ENCODE measurements at regions not wholly inside any gene's neighbourhood (a gene's known extent, or its start where the extent isn't known, plus 50 kb on each side); places are given as distances from the start of the nearest gene placed in this dataset.
A peak's percentile ranks its signal among the peaks of the same experiment; 100 is the strongest.

DNA sequence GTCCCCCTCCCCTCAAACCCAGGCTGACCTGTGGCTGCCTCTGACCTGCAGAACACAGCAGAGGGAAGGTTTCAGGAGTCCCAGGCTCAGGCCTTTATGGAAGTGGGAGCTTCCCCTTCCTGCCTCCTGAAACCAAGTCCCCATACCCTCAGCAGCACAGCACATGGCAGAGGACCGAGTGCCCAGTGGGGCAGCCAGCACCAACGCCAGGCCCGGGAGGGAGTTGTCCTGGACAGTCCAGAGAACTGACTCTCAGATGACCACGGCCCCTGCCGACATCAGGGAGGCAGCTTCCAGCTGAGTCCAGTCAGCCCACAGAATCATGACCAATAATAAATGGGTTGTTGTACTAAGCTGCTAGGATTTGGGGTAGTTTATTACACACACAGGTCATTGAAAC lies 79.6 kb upstream of the ERG start:
- Histone ChIP-seq H3K9ac (no peak overlapping the region), H3K9me3 (ENCODE audit: low read depth) (no peaks in the 10 kb centered on the region), H3K4me1 (ENCODE audit: insufficient read depth) (no peaks in the 10 kb centered on the region), H3K4me3 (no peak overlapping the region), H3K36me3 (ENCODE audit: low read depth) (no peaks in the 10 kb centered on the region), H3K79me2 (ENCODE audit: insufficient read depth) (no peaks in the 10 kb centered on the region), H4K20me1 (ENCODE audit: insufficient read depth) (no peaks in the 10 kb centered on the region), H3K9me2 (ENCODE audit: insufficient read depth) (no peaks in the 10 kb centered on the region), H3K27me3 (replicated peaks; ENCODE audit: insufficient read depth) (no peaks in the 10 kb centered on the region), H3K4me2 (ENCODE audit: unreplicated experiment) (no peak overlapping the region), H2AFZ (no peak overlapping the region), H3K27ac (no peak overlapping the region), H3F3A (ENCODE audit: insufficient read depth) (no peaks in the 10 kb centered on the region)
- no peak for TF ChIP-seq EZH2 (IDR thresholded peaks at IDR 0.05; ENCODE audit: insufficient read depth, poor library complexity, severe bottlenecking)
- no peak for TF ChIP-seq EZH2phosphoT487 (IDR thresholded peaks at IDR 0.05; ENCODE audit: insufficient read depth, low read depth)
- in situ Hi-C loops (cut with MboI) = no loop called here
- WGBS, 2 experiments (ENCODE audit: low coverage in 1 of 2, low lambda C conversion rate in 2 of 2, missing lambda C conversion rate in 2 of 2) = 87 to 97% methylated on average over 5 of the region's 5 CpGs
- no peak for DNase-seq

- Histone ChIP-seq H3K27me3 (replicated peaks; ENCODE audit: insufficient read depth) (peaks cover 18% of the 10 kb centered on the region; the same call in 1 of the 2 replicates), H3K36me3 (ENCODE audit: low read depth) (no peaks in the 10 kb centered on the region), H3K79me2 (ENCODE audit: insufficient read depth) (no peaks in the 10 kb centered on the region), H3K4me1 (ENCODE audit: insufficient read depth) (peaks cover 5% of the 10 kb centered on the region; the same call in 1 of the 2 replicates), H3K4me2 (ENCODE audit: unreplicated experiment) (no peak overlapping the region), H3K9me3 (ENCODE audit: low read depth) (no peaks in the 10 kb centered on the region), H3K9ac (no peak overlapping the region), H3K9me2 (ENCODE audit: insufficient read depth) (no peaks in the 10 kb centered on the region), H3K27ac (no peak overlapping the region), H4K20me1 (ENCODE audit: insufficient read depth) (no peaks in the 10 kb centered on the region), H3F3A (ENCODE audit: insufficient read depth) (no peaks in the 10 kb centered on the region), H3K4me3 (no peak overlapping the region), H2AFZ (no peak overlapping the region)
- no peak for DNase-seq
- in situ Hi-C loops (cut with MboI) = no loop called here
- WGBS, 2 experiments (ENCODE audit: low coverage in 1 of 2, low lambda C conversion rate in 2 of 2, missing lambda C conversion rate in 2 of 2) = 56 to 70% methylated on average over 2 of the region's 2 CpGs
- TF ChIP-seq EZH2 (IDR thresholded peaks at IDR 0.05; ENCODE audit: insufficient read depth, poor library complexity, severe bottlenecking) (no peak), EZH2phosphoT487 (IDR thresholded peaks at IDR 0.05; ENCODE audit: insufficient read depth, low read depth) (no peak)
Observed at GRCh38 chr21:38590449-38591217, 92.4 kb upstream of the ERG start.

- Histone ChIP-seq H3K9me2 (ENCODE audit: insufficient read depth) (no peaks in the 10 kb centered on the region), H3K4me3 (no peak overlapping the region), H3K27me3 (replicated peaks; ENCODE audit: insufficient read depth) (peaks cover 18% of the 10 kb centered on the region; the same call in 1 of the 2 replicates), H3K9ac (no peak overlapping the region), H3K36me3 (ENCODE audit: low read depth) (no peaks in the 10 kb centered on the region), H3K9me3 (ENCODE audit: low read depth) (no peaks in the 10 kb centered on the region), H3K4me1 (ENCODE audit: insufficient read depth) (peaks cover 5% of the 10 kb centered on the region; the same call in 1 of the 2 replicates), H3K79me2 (ENCODE audit: insufficient read depth) (no peaks in the 10 kb centered on the region), H3K27ac (no peak overlapping the region), H2AFZ (no peak overlapping the region), H4K20me1 (ENCODE audit: insufficient read depth) (no peaks in the 10 kb centered on the region), H3K4me2 (ENCODE audit: unreplicated experiment) (no peak overlapping the region), H3F3A (ENCODE audit: insufficient read depth) (no peaks in the 10 kb centered on the region)
- TF ChIP-seq EZH2 (IDR thresholded peaks at IDR 0.05; ENCODE audit: insufficient read depth, poor library complexity, severe bottlenecking) (no peak), EZH2phosphoT487 (IDR thresholded peaks at IDR 0.05; ENCODE audit: insufficient read depth, low read depth) (no peak)
- in situ Hi-C loops (cut with MboI) = no loop called here
- peak; percentile 12 for DNase-seq
- WGBS, 2 experiments (ENCODE audit: low coverage in 1 of 2, low lambda C conversion rate in 2 of 2, missing lambda C conversion rate in 2 of 2) = 45 to 50% methylated on average over 1 of the region's 1 CpG
Observed at GRCh38 chr21:38591218-38591537, 92.9 kb upstream of the ERG start.

- Histone ChIP-seq H3K4me1 (ENCODE audit: insufficient read depth) (peaks cover 5% of the 10 kb centered on the region; the same call in 1 of the 2 replicates), H3K27me3 (replicated peaks; ENCODE audit: insufficient read depth) (peaks cover 14% of the 10 kb centered on the region; the same call in 1 of the 2 replicates), H3K36me3 (ENCODE audit: low read depth) (no peaks in the 10 kb centered on the region), H2AFZ (no peak overlapping the region), H3K4me2 (ENCODE audit: unreplicated experiment) (no peak overlapping the region), H4K20me1 (ENCODE audit: insufficient read depth) (no peaks in the 10 kb centered on the region), H3K79me2 (ENCODE audit: insufficient read depth) (no peaks in the 10 kb centered on the region), H3K9ac (no peak overlapping the region), H3K9me2 (ENCODE audit: insufficient read depth) (no peaks in the 10 kb centered on the region), H3K27ac (no peak overlapping the region), H3K9me3 (ENCODE audit: low read depth) (no peaks in the 10 kb centered on the region), H3F3A (ENCODE audit: insufficient read depth) (no peaks in the 10 kb centered on the region), H3K4me3 (no peak overlapping the region)
- in situ Hi-C loops (cut with MboI) = no loop called here
- TF ChIP-seq EZH2phosphoT487 (IDR thresholded peaks at IDR 0.05; ENCODE audit: insufficient read depth, low read depth) = no peak
- 61 to 64% methylated on average over 4 of the region's 4 CpGs for WGBS, 2 experiments (ENCODE audit: low coverage in 1 of 2, low lambda C conversion rate in 2 of 2, missing lambda C conversion rate in 2 of 2)
- peak; percentile 36 for DNase-seq
Observed at GRCh38 chr21:38596264-38597042, 98.2 kb upstream of the ERG start.

All from GM23248 (cell line).